GM12878 (cell line): ENCODE measurements at regions not wholly inside any gene's neighbourhood (a gene's known extent, or its start where the extent isn't known, plus 50 kb on each side); places are given as distances from the start of the nearest gene placed in this dataset.

Source experiments
- EED ChIP-seq: sonication (generic); IDR thresholded peaks from 2 replicates; pipeline ENCODE4 v1.6.1; 2016; ENCODE audit warnings: antibody characterized with exemption, low read depth
- ETV6 ChIP-seq, 2 experiments: fragments of 450-650 bp in 1 of 2; IDR thresholded peaks in 1 of 2; conservative IDR thresholded peaks in 1 of 2; 2 replicates each; pipeline ENCODE4 v1.6.1; 2014; ENCODE audit warnings: antibody characterized with exemption in 1 of 2, borderline replicate concordance in 1 of 2, low read depth in 1 of 2, mild to moderate bottlenecking in 1 of 2, moderate library complexity in 1 of 2
- NFXL1 ChIP-seq: fragments of 450-650 bp; IDR thresholded peaks from 2 replicates; pipeline ENCODE4 v1.6.1; 2017; ENCODE audit warnings: antibody characterized with exemption, mild to moderate bottlenecking, borderline replicate concordance
- PAX8 ChIP-seq: fragments of 450-650 bp; IDR thresholded peaks from 2 replicates; pipeline ENCODE4 v1.6.1; 2017; ENCODE audit warnings: mild to moderate bottlenecking, moderate library complexity
- PML ChIP-seq: IDR thresholded peaks from 2 replicates; pipeline ENCODE4 v1.6.1; 2012; ENCODE audit warnings: low read length, inconsistent platforms
- SIX5 ChIP-seq: IDR thresholded peaks from 2 replicates; pipeline ENCODE4 v1.6.1; 2011; ENCODE audit warnings: mild to moderate bottlenecking, low read depth, low read length, moderate library complexity; ENCODE audit not compliant: severe bottlenecking
- SP1 ChIP-seq: IDR thresholded peaks from one replicate; pipeline ENCODE4 v1.6.1; 2011; ENCODE audit warnings: low read depth, low read length
- SREBF2 ChIP-seq: IDR thresholded peaks from 2 replicates; pipeline ENCODE4 v1.6.1; 2012; ENCODE audit warnings: mild to moderate bottlenecking, low read length
- YY1 ChIP-seq: IDR thresholded peaks from 2 replicates; pipeline ENCODE4 v1.6.1; 2011; ENCODE audit warnings: low read depth, mild to moderate bottlenecking, low read length
- ZBED1 ChIP-seq: IDR thresholded peaks from 2 replicates; pipeline ENCODE4 v1.6.1; 2016; ENCODE audit warnings: borderline replicate concordance
- TF ChIP-seq, protein P1 (sequence below): IDR thresholded peaks from 2 replicates; pipeline ENCODE4 v1.6.1; 2012; ENCODE audit warnings: improper control_type of control experiment, low read depth, low read length; ENCODE audit not compliant: insufficient replicate concordance

DNA sequence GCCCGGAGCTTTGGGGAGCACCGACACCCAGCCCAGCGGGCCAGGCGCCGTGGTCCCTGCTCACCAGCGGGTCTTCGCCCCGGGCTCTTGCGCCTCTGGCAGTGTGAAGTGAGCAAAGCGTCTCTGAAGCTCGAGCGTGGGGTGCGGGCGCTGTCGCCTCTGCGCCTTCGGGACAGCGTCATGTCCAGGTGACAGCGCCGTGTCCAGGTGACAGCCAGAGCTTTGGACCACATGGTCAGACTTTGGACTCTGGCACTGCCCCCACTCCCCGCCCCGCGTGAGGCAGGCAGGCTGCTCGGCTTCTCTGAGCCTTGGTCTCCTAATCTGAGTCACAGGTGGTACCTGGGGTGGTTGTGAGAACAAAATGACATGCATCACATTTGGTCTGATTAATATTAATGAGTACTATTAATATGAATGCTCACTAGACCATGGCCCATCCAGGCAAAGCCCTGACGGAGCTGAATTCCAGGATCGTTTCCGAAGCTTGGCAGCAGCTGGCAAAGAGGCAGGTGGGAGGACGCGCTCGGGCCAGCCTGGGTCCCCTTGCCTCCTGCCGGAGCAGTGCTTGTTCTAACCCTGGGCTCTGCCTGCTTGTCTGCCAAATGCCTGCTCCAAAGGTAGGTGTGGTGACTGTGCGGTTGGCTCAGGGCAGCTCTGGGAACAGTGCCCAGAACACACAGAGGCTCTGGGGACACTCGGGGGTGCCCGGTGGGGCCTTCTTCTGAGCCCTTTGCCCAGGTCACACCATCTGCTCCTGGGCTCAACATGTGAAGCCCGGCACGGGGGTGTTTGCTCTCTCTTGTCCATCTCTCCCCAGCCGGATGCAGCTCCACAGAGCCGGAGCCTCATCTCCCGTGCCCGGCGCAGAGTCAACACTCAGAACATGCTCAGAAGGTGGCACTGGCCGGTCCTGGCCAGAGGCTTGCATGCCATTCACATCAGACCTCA is 157.1 kb downstream of the OLFM1 start (continued):
- TF ChIP-seq YY1: no peak
- TF ChIP-seq, protein P1, sequence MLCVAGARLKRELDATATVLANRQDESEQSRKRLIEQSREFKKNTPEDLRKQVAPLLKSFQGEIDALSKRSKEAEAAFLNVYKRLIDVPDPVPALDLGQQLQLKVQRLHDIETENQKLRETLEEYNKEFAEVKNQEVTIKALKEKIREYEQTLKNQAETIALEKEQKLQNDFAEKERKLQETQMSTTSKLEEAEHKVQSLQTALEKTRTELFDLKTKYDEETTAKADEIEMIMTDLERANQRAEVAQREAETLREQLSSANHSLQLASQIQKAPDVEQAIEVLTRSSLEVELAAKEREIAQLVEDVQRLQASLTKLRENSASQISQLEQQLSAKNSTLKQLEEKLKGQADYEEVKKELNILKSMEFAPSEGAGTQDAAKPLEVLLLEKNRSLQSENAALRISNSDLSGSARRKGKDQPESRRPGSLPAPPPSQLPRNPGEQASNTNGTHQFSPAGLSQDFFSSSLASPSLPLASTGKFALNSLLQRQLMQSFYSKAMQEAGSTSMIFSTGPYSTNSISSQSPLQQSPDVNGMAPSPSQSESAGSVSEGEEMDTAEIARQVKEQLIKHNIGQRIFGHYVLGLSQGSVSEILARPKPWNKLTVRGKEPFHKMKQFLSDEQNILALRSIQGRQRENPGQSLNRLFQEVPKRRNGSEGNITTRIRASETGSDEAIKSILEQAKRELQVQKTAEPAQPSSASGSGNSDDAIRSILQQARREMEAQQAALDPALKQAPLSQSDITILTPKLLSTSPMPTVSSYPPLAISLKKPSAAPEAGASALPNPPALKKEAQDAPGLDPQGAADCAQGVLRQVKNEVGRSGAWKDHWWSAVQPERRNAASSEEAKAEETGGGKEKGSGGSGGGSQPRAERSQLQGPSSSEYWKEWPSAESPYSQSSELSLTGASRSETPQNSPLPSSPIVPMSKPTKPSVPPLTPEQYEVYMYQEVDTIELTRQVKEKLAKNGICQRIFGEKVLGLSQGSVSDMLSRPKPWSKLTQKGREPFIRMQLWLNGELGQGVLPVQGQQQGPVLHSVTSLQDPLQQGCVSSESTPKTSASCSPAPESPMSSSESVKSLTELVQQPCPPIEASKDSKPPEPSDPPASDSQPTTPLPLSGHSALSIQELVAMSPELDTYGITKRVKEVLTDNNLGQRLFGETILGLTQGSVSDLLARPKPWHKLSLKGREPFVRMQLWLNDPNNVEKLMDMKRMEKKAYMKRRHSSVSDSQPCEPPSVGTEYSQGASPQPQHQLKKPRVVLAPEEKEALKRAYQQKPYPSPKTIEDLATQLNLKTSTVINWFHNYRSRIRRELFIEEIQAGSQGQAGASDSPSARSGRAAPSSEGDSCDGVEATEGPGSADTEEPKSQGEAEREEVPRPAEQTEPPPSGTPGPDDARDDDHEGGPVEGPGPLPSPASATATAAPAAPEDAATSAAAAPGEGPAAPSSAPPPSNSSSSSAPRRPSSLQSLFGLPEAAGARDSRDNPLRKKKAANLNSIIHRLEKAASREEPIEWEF: no peak
- TF ChIP-seq PML: no peak
- no peak for TF ChIP-seq ZBED1
- no peak for TF ChIP-seq SREBF2
- TF ChIP-seq SIX5: no peak
- TF ChIP-seq PAX8: no peak
- TF ChIP-seq NFXL1: no peak
- TF ChIP-seq EED: no peak
- no peak for TF ChIP-seq ETV6 (conservative IDR thresholded peaks at IDR 0.05 in 1 of 2, IDR thresholded peaks at IDR 0.05 in 1 of 2; ENCODE audit: borderline replicate concordance in 1 of 2, low read depth in 1 of 2)
- TF ChIP-seq SP1: no peak
